GM23248 (cell line): ENCODE measurements at regions not wholly inside any gene's neighbourhood (a gene's known extent, or its start where the extent isn't known, plus 50 kb on each side); places are given as distances from the start of the nearest gene placed in this dataset.

ENCODE experiments used
- DNase-seq: peaks from one replicate; pipeline ENCODE4 v3.0.0-alpha.2; 2015
- H2AFZ ChIP-seq: fragments of 200-600 bp; sonication (generic); 2 replicates; pipeline ENCODE4 v1.6.1; 2016; ENCODE audit warnings: antibody characterized with exemption
- H3F3A ChIP-seq: fragments of 200-600 bp; sonication (generic); 2 replicates; pipeline ENCODE4 v1.6.1; 2016; ENCODE audit warnings: mild to moderate bottlenecking, antibody characterized with exemption, mixed run types; ENCODE audit not compliant: insufficient read depth
- H3K27ac ChIP-seq: fragments of 200-600 bp; sonication (generic); 2 replicates; pipeline ENCODE4 v1.5.1; 2016; ENCODE audit warnings: mild to moderate bottlenecking
- H3K27me3 ChIP-seq: fragments of 200-600 bp; sonication (generic); replicated peaks from 2 replicates; pipeline ENCODE4 v1.6.1; 2016; ENCODE audit warnings: mild to moderate bottlenecking; ENCODE audit not compliant: insufficient read depth
- H3K36me3 ChIP-seq: fragments of 200-600 bp; sonication (generic); 2 replicates; pipeline ENCODE4 v1.6.1; 2016; ENCODE audit warnings: low read depth, mild to moderate bottlenecking
- H3K4me1 ChIP-seq: fragments of 200-600 bp; sonication (generic); 2 replicates; pipeline ENCODE4 v1.6.1; 2016; ENCODE audit warnings: mild to moderate bottlenecking; ENCODE audit not compliant: insufficient read depth
- H3K4me2 ChIP-seq: fragments of 200-600 bp; sonication (generic); one replicate; pipeline ENCODE4 v1.6.1; 2016; ENCODE audit warnings: mild to moderate bottlenecking; ENCODE audit not compliant: unreplicated experiment
- H3K4me3 ChIP-seq: fragments of 200-600 bp; sonication (generic); 2 replicates; pipeline ENCODE4 v1.5.1; 2016; ENCODE audit warnings: mild to moderate bottlenecking
- H3K79me2 ChIP-seq: fragments of 200-600 bp; sonication (generic); 2 replicates; pipeline ENCODE4 v1.6.1; 2016; ENCODE audit warnings: mild to moderate bottlenecking; ENCODE audit not compliant: insufficient read depth
- H3K9ac ChIP-seq: fragments of 200-600 bp; sonication (generic); 2 replicates; pipeline ENCODE4 v1.6.1; 2016; ENCODE audit warnings: mild to moderate bottlenecking
- H3K9me2 ChIP-seq: fragments of 200-600 bp; sonication (generic); 2 replicates; pipeline ENCODE4 v1.6.1; 2016; ENCODE audit warnings: mixed run types, mild to moderate bottlenecking, moderate library complexity; ENCODE audit not compliant: insufficient read depth
- H3K9me3 ChIP-seq: fragments of 200-600 bp; sonication (generic); one replicate; pipeline ENCODE4 v1.6.1; 2017; ENCODE audit warnings: low read depth
- H4K20me1 ChIP-seq: fragments of 200-600 bp; sonication (generic); 2 replicates; pipeline ENCODE4 v1.6.0; 2016; ENCODE audit not compliant: insufficient read depth
- EZH2 ChIP-seq: fragments of 200-600 bp; sonication (generic); IDR thresholded peaks from 2 replicates; pipeline ENCODE4 v1.6.1; 2018; ENCODE audit warnings: antibody characterized with exemption, mild to moderate bottlenecking; ENCODE audit not compliant: insufficient read depth, poor library complexity, severe bottlenecking
- EZH2phosphoT487 ChIP-seq: fragments of 200-600 bp; sonication (generic); IDR thresholded peaks from 2 replicates; pipeline ENCODE4 v1.6.1; 2018; ENCODE audit warnings: antibody characterized with exemption, moderate library complexity, mild to moderate bottlenecking, low read depth; ENCODE audit not compliant: insufficient read depth
- WGBS, 2 experiments: methylation state at CpG; one replicate each; pipeline ENCODE4 v1.1.6; 2015 to 2017; ENCODE audit warnings: low lambda C conversion rate in 2 of 2, low coverage in 1 of 2; ENCODE audit errors: missing lambda C conversion rate in 2 of 2; 5-methylcytosine and 5-hydroxymethylcytosine counted together
- in situ Hi-C: fragments of 300-500 bp; cut with MboI; formaldehyde crosslinking; loops from 2 replicates; pipeline ENCODE4 v1.15.0; 2020

DNA sequence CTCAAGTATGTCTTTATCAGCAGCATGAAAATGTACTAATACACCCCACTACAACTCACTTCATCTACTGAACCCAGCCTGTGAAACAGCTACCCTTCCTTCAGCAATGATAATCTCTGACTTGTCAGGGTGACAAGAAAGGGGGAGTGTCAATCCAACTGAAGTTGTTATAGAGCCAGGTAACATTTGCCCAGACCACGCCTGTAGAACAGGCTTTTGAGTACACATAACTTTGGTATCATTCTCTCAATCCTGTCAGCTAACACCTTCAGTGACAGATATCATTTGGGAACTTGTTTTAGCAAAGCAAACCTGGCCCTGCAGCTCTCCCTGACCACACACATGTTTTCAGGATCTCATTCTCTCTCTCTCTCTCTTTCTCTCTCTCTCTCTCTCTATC, 592.2 kb downstream of the SMARCA1 start:
- no peaks in the 10 kb centered on the region for H3K9me2 ChIP-seq
- no peaks in the 10 kb centered on the region for H4K20me1 ChIP-seq
- no peaks in the 10 kb centered on the region for H3K79me2 ChIP-seq
- H3K4me2 ChIP-seq = no peak overlapping the region
- WGBS, 2 experiments = 0% methylated on average over 1 of the region's 1 CpG
- H3K9ac ChIP-seq = no peak overlapping the region
- no peak overlapping the region for H3K27ac ChIP-seq
- H3K4me3 ChIP-seq = no peak overlapping the region
- no peaks in the 10 kb centered on the region for H3K9me3 ChIP-seq
- in situ Hi-C loops = no loop called here
- H2AFZ ChIP-seq = no peak overlapping the region
- DNase-seq = no peak
- TF ChIP-seq EZH2phosphoT487 (no peak), EZH2 (no peak)
- H3K36me3 ChIP-seq = no peaks in the 10 kb centered on the region
- H3F3A ChIP-seq = no peaks in the 10 kb centered on the region
- H3K27me3 ChIP-seq = no peaks in the 10 kb centered on the region
- no peaks in the 10 kb centered on the region for H3K4me1 ChIP-seq

DNA sequence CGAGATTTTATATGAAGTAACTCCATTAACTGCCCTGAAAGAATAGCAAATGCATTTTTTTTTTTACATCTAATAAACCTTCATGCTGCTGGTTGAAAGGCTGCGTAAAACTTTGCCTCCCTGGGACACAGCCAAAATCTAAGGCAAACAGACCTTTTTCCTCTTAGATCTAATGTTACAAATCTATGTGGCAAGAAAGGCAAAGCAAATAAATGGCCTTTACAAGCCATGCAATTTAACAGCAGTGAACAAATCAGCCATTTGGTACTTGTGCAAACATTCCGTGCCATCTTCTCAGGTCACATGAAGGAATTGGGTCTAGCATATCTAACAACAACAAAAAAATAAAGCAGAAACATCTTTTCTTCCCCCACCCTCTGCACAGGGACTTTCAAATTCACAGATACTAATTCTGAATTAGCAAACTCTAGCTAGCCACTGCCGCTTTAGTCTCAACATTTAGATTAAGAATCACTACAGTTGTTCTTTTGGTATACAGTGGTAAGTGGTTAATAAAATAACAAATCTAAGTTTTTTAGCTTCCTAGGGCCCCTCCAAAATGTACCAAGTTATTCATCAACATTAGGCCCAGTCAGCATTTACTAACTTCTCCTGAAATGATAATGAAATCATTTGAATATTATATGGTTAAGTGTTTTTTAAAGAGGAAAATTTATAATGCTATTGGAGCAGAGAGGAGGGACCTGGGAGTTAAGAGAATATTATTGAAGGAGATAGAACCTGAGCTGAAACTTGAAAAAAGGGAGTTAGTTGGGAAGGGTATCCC, 593.8 kb downstream of the SMARCA1 start:
- H3K9me2 ChIP-seq = no peaks in the 10 kb centered on the region
- H3K27ac ChIP-seq = no peak overlapping the region
- H3K27me3 ChIP-seq = no peaks in the 10 kb centered on the region
- no peaks in the 10 kb centered on the region for H3F3A ChIP-seq
- no peaks in the 10 kb centered on the region for H3K79me2 ChIP-seq
- no peaks in the 10 kb centered on the region for H3K4me1 ChIP-seq
- WGBS, 2 experiments = 21 to 22% methylated on average over 4 of the region's 4 CpGs
- no peak overlapping the region for H3K4me2 ChIP-seq
- no peaks in the 10 kb centered on the region for H4K20me1 ChIP-seq
- in situ Hi-C loops = no loop called here
- H3K36me3 ChIP-seq = no peaks in the 10 kb centered on the region
- H3K9ac ChIP-seq = no peak overlapping the region
- H2AFZ ChIP-seq = no peak overlapping the region
- no peak for DNase-seq
- no peaks in the 10 kb centered on the region for H3K9me3 ChIP-seq
- H3K4me3 ChIP-seq = no peak overlapping the region
- TF ChIP-seq EZH2 (no peak), EZH2phosphoT487 (no peak)

DNA sequence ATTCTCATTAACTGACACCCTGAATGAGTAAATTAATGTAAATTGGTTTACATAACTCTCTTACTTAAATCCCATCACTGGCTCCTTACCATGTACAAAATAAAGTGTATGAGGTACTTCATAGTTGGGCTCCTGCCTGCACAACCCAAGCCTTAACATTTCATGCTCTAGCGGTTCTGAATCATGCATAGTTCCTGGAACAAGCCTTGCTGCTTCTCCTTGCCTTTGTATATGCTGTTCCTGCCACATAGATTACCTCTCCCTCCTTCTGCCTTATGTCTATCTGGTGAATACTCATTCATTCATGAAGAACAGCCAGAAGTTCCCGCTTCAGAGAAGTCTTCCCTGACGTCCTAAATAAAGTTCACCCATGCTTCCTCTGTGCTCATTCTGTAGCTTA, 594.7 kb downstream of the SMARCA1 start:
- no peak overlapping the region for H3K4me3 ChIP-seq
- H4K20me1 ChIP-seq = no peaks in the 10 kb centered on the region
- no peaks in the 10 kb centered on the region for H3K9me2 ChIP-seq
- H2AFZ ChIP-seq = no peak overlapping the region
- no peaks in the 10 kb centered on the region for H3K27me3 ChIP-seq
- no peak for DNase-seq
- H3K9ac ChIP-seq = no peak overlapping the region
- TF ChIP-seq EZH2 = no peak
- TF ChIP-seq EZH2phosphoT487 = no peak
- H3K36me3 ChIP-seq = no peaks in the 10 kb centered on the region
- H3K9me3 ChIP-seq = no peaks in the 10 kb centered on the region
- in situ Hi-C loops = no loop called here
- WGBS, 2 experiments = 13 to 25% methylated on average over 2 to 3 of the region's 3 CpGs
- H3K4me2 ChIP-seq = no peak overlapping the region
- H3K27ac ChIP-seq = no peak overlapping the region
- no peaks in the 10 kb centered on the region for H3K79me2 ChIP-seq
- no peaks in the 10 kb centered on the region for H3K4me1 ChIP-seq
- no peaks in the 10 kb centered on the region for H3F3A ChIP-seq

DNA sequence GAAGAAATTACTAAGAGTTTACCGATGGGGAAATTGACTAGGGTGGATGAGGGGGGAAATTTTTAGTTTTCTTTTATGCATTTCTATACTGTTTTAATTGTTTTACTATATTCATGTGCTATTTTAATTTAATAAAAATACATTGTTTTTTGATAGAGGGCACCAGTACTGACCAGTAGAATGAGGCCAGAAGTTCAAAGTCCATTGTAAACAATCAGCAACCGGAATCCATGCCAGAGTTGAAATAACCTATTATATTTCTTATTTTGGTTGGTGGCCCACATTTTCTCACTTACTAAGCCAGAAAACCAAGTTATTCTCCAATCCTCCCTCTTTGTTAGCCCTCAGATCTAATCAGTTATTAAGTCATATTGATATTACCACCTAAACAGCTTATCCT, 595.9 kb downstream of the SMARCA1 start:
- TF ChIP-seq EZH2 (no peak), EZH2phosphoT487 (no peak)
- Histone ChIP-seq H3K9me2 (no peaks in the 10 kb centered on the region), H3K27ac (no peak overlapping the region), H4K20me1 (no peaks in the 10 kb centered on the region), H3K9ac (no peak overlapping the region), H3K79me2 (no peaks in the 10 kb centered on the region), H3K4me2 (no peak overlapping the region), H3F3A (no peaks in the 10 kb centered on the region), H3K27me3 (no peaks in the 10 kb centered on the region), H3K4me1 (no peaks in the 10 kb centered on the region), H3K9me3 (no peaks in the 10 kb centered on the region), H3K4me3 (no peak overlapping the region), H3K36me3 (no peaks in the 10 kb centered on the region), H2AFZ (no peak overlapping the region)
- in situ Hi-C loops = no loop called here
- 39 to 45% methylated on average over 2 of the region's 2 CpGs for WGBS, 2 experiments
- no peak for DNase-seq

DNA sequence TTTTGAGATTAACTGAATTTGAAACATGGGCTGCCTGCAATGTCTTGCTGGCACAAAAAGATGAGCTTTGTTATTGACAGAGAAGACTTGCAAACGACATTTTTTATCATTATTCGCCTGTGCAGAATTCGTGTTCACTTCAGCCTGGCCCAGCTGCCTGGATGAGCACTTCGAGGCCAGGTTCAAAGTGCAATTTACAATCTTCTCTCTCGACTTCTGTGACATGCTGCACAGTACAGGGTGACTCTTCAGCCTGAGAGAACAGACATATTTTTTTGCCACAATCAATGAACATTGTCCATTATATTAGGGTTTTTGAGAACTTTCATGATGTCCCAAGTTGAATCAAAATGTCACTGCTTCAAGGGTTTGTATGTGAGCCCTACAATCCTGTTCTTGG, 616.5 kb downstream of the SMARCA1 start:
- no peaks in the 10 kb centered on the region for H3K4me1 ChIP-seq
- H3K79me2 ChIP-seq = no peaks in the 10 kb centered on the region
- 6 to 13% methylated on average over 5 of the region's 5 CpGs for WGBS, 2 experiments
- H3K9me2 ChIP-seq = no peaks in the 10 kb centered on the region
- TF ChIP-seq EZH2 = no peak
- TF ChIP-seq EZH2phosphoT487 = no peak
- H3K4me2 ChIP-seq = no peak overlapping the region
- in situ Hi-C loops = no loop called here
- no peak overlapping the region for H3K9ac ChIP-seq
- H2AFZ ChIP-seq = no peak overlapping the region
- H3K27ac ChIP-seq = no peak overlapping the region
- no peak for DNase-seq
- H4K20me1 ChIP-seq = no peaks in the 10 kb centered on the region
- H3K36me3 ChIP-seq = no peaks in the 10 kb centered on the region
- H3K4me3 ChIP-seq = no peak overlapping the region
- no peaks in the 10 kb centered on the region for H3K9me3 ChIP-seq
- H3K27me3 ChIP-seq = no peaks in the 10 kb centered on the region
- no peaks in the 10 kb centered on the region for H3F3A ChIP-seq
